MM.1S (cell line): ENCODE measurements at regions not wholly inside any gene's neighbourhood (a gene's known extent, or its start where the extent isn't known, plus 50 kb on each side); places are given as distances from the start of the nearest gene placed in this dataset.

Source experiments
- DNase-seq: peaks from one replicate; pipeline ENCODE4 v3.0.0-alpha.2; 2015
- H2AFZ ChIP-seq: fragments of 300-600 bp; sonication (generic); 2 replicates; pipeline ENCODE4 v1.6.0; 2016; ENCODE audit warnings: antibody characterized with exemption, low read length
- H3F3A ChIP-seq: fragments of 300-600 bp; sonication (generic); 2 replicates; pipeline ENCODE4 v1.6.1; 2016; ENCODE audit warnings: mild to moderate bottlenecking, antibody characterized with exemption, low read length, moderate library complexity, mixed read lengths; ENCODE audit not compliant: insufficient read depth
- H3K27ac ChIP-seq: fragments of 300-600 bp; sonication (generic); 2 replicates; pipeline ENCODE4 v1.5.1; 2016; ENCODE audit warnings: mild to moderate bottlenecking, low read length
- H3K27me3 ChIP-seq: fragments of 300-600 bp; sonication (generic); replicated peaks from 2 replicates; pipeline ENCODE4 v1.6.0; 2016; ENCODE audit warnings: low read length; ENCODE audit not compliant: insufficient read depth
- H3K36me3 ChIP-seq: fragments of 300-600 bp; sonication (generic); replicated peaks from 2 replicates; pipeline ENCODE4 v1.6.1; 2016; ENCODE audit warnings: mild to moderate bottlenecking, low read length, mixed read lengths; ENCODE audit not compliant: insufficient read depth
- H3K4me1 ChIP-seq: fragments of 300-600 bp; sonication (generic); 2 replicates; pipeline ENCODE4 v1.6.1; 2016; ENCODE audit warnings: low read length, mixed read lengths
- H3K4me2 ChIP-seq: fragments of 300-600 bp; sonication (generic); 2 replicates; pipeline ENCODE4 v1.6.0; 2016; ENCODE audit warnings: low read depth, low read length
- H3K4me3 ChIP-seq: fragments of 300-600 bp; sonication (generic); 2 replicates; pipeline ENCODE4 v1.5.1; 2016; ENCODE audit warnings: low read length, mixed read lengths
- H3K79me2 ChIP-seq: fragments of 300-600 bp; sonication (generic); 2 replicates; pipeline ENCODE4 v1.6.1; 2016; ENCODE audit warnings: mixed run types, low read length, mixed read lengths
- H3K9ac ChIP-seq: fragments of 300-600 bp; sonication (generic); 2 replicates; pipeline ENCODE4 v1.6.1; 2016; ENCODE audit warnings: low read length, mixed read lengths
- H3K9me2 ChIP-seq: fragments of 300-600 bp; sonication (generic); replicated peaks from 2 replicates; pipeline ENCODE4 v1.6.1; 2016; ENCODE audit warnings: mild to moderate bottlenecking, low read length, mixed read lengths; ENCODE audit not compliant: insufficient read depth
- H3K9me3 ChIP-seq: fragments of 300-600 bp; sonication (generic); replicated peaks from 2 replicates; pipeline ENCODE4 v1.6.1; 2016; ENCODE audit warnings: mild to moderate bottlenecking, low read length, mixed read lengths; ENCODE audit not compliant: insufficient read depth
- H4K20me1 ChIP-seq: fragments of 300-600 bp; sonication (generic); 2 replicates; pipeline ENCODE4 v1.6.1; 2016; ENCODE audit warnings: mild to moderate bottlenecking, low read length, moderate library complexity, mixed read lengths; ENCODE audit not compliant: insufficient read depth
- EZH2 ChIP-seq: fragments of 300-600 bp; sonication (generic); optimal IDR thresholded peaks from 2 replicates; pipeline ENCODE3; 2017; ENCODE audit warnings: low read depth, mild to moderate bottlenecking, antibody characterized with exemption, low read length, mixed read lengths
- EZH2phosphoT487 ChIP-seq: fragments of 300-600 bp; sonication (generic); IDR thresholded peaks from 2 replicates; pipeline ENCODE4 v1.6.1; 2018; ENCODE audit warnings: antibody characterized with exemption, low read length
- TF ChIP-seq, protein P1 (sequence below): fragments of 300-600 bp; sonication (generic); IDR thresholded peaks from 2 replicates; pipeline ENCODE4 v1.5.1; 2016; ENCODE audit warnings: antibody characterized with exemption, low read length, mixed read lengths

DNA sequence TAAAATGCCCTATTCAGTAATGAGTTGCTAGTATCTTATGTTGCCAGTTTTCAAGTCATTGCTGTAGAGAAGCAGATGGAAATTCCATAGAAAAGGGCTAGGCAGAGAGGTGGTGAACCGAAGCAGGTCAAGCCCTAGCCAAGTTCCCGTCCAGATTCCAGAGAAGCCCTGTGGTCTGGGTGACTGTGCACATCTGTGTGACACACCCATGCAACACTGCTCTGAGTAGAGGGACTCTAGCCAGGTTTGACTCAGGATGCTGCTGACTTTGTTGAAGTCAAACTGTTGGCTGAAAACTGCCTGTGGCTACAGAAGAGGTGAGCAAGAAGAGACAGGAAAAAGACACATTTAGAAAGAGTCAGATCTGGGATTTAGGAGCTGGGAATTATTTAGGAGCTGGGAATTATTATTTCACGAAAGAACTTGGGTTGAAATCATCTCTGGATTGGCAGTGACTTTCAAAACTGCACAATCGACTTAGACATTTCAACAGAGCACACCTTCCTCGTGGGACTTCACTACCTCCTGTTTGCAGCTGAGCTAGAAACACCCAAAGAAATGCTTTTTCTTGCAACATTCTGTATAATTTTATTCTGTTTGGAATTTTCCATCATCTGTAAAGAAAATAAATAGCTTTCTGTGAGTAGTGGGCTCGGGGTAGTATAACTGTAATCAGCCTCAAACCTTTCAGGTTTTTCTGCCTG, 149.1 kb upstream of the PRKCQ start:
- Histone ChIP-seq H3K4me1 (no peaks in the 10 kb centered on the region), H2AFZ (no peak overlapping the region), H4K20me1 (no peaks in the 10 kb centered on the region), H3F3A (no peaks in the 10 kb centered on the region), H3K9ac (no peak overlapping the region), H3K27me3 (no peaks in the 10 kb centered on the region), H3K9me3 (no peaks in the 10 kb centered on the region), H3K4me3 (no peak overlapping the region), H3K27ac (no peak overlapping the region), H3K79me2 (no peaks in the 10 kb centered on the region), H3K4me2 (no peak overlapping the region), H3K9me2 (no peaks in the 10 kb centered on the region), H3K36me3 (no peaks in the 10 kb centered on the region)
- no peak for DNase-seq
- TF ChIP-seq EZH2: no peak
- no peak for TF ChIP-seq EZH2phosphoT487
- TF ChIP-seq, protein P1, sequence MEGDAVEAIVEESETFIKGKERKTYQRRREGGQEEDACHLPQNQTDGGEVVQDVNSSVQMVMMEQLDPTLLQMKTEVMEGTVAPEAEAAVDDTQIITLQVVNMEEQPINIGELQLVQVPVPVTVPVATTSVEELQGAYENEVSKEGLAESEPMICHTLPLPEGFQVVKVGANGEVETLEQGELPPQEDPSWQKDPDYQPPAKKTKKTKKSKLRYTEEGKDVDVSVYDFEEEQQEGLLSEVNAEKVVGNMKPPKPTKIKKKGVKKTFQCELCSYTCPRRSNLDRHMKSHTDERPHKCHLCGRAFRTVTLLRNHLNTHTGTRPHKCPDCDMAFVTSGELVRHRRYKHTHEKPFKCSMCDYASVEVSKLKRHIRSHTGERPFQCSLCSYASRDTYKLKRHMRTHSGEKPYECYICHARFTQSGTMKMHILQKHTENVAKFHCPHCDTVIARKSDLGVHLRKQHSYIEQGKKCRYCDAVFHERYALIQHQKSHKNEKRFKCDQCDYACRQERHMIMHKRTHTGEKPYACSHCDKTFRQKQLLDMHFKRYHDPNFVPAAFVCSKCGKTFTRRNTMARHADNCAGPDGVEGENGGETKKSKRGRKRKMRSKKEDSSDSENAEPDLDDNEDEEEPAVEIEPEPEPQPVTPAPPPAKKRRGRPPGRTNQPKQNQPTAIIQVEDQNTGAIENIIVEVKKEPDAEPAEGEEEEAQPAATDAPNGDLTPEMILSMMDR: no peak

DNA sequence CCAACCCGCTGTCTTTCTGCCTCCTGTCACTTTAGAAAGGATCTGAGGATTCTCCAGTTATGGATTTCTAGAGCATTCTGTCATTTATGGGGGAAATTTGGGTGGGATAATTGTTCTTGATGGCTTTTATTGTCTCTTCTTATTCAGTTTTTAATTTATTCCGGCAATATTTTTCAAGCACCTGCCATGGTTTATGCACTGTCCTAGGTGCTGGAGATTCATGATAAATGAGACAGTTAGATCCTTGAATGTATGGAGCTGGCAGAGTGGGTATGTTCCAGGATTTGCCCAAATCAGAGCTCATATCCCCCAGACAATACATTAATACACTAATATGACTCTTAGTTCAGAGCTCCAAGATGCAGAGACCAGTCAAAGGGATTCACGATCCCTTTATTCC, 146.8 kb upstream of the PRKCQ start:
- H3K27me3 ChIP-seq: no peaks in the 10 kb centered on the region
- no peaks in the 10 kb centered on the region for H3F3A ChIP-seq
- H3K4me3 ChIP-seq: no peak overlapping the region
- no peak for TF ChIP-seq EZH2
- TF ChIP-seq, protein P1: no peak
- no peak for TF ChIP-seq EZH2phosphoT487
- H2AFZ ChIP-seq: no peak overlapping the region
- no peak overlapping the region for H3K27ac ChIP-seq
- H3K79me2 ChIP-seq: no peaks in the 10 kb centered on the region
- H3K9ac ChIP-seq: no peak overlapping the region
- no peaks in the 10 kb centered on the region for H3K9me3 ChIP-seq
- H3K4me2 ChIP-seq: no peak overlapping the region
- no peak for DNase-seq
- H3K4me1 ChIP-seq: no peaks in the 10 kb centered on the region
- no peaks in the 10 kb centered on the region for H3K36me3 ChIP-seq
- no peaks in the 10 kb centered on the region for H4K20me1 ChIP-seq
- H3K9me2 ChIP-seq: no peaks in the 10 kb centered on the region

DNA sequence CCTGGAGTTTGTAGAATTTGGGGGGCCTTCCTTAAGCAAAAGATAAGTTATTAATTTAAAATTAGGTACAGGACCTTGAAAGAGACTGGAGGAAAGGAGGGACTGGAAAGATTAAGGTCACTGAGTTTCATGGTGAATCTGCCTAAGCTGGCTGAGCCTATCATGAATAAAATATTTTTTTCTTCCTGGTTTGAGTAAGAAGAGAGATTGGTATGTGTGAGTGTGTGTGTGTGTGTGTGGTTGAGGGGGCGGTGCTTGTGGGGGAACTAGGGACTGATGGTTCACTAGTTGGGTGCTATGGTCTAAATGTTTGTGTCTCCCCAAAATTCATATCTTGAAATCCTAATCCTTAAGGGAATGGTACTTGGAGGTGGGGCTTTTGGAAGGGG, 142.5 kb upstream of the PRKCQ start:
- Histone ChIP-seq H3K4me1 (no peaks in the 10 kb centered on the region), H2AFZ (no peak overlapping the region), H3K4me2 (no peak overlapping the region), H3F3A (no peaks in the 10 kb centered on the region), H3K79me2 (no peaks in the 10 kb centered on the region), H3K9ac (no peak overlapping the region), H3K9me3 (no peaks in the 10 kb centered on the region), H3K27me3 (no peaks in the 10 kb centered on the region), H3K36me3 (no peaks in the 10 kb centered on the region), H3K4me3 (no peak overlapping the region), H4K20me1 (no peaks in the 10 kb centered on the region), H3K27ac (no peak overlapping the region), H3K9me2 (no peaks in the 10 kb centered on the region)
- no peak for DNase-seq
- TF ChIP-seq EZH2 (no peak), EZH2phosphoT487 (no peak)
- TF ChIP-seq, protein P1: no peak
